Vagina (tissue), 2 donors: ENCODE measurements at regions not wholly inside any gene's neighbourhood (a gene's known extent, or its start where the extent isn't known, plus 50 kb on each side); places are given as distances from the start of the nearest gene placed in this dataset.

ENCODE experiments used
- POLR2A ChIP-seq, 2 donors: fragments of 450-650 bp; IDR thresholded peaks; one replicate each; pipeline ENCODE4 v1.6.1; 2017; ENCODE audit warnings: antibody characterized with exemption in 2 of 2, mild to moderate bottlenecking in 2 of 2, moderate library complexity in 2 of 2
- TF ChIP-seq, protein P1 (sequence below), 3 experiments: fragments of 450-650 bp in 2 of 3; fragments of 200-600 bp in 1 of 3; sonication (generic) in 1 of 3; IDR thresholded peaks; one replicate each; pipeline ENCODE4 v1.5.1; 2017 to 2019; ENCODE audit warnings: antibody characterized with exemption in 3 of 3, mild to moderate bottlenecking in 2 of 3, moderate library complexity in 2 of 3

DNA sequence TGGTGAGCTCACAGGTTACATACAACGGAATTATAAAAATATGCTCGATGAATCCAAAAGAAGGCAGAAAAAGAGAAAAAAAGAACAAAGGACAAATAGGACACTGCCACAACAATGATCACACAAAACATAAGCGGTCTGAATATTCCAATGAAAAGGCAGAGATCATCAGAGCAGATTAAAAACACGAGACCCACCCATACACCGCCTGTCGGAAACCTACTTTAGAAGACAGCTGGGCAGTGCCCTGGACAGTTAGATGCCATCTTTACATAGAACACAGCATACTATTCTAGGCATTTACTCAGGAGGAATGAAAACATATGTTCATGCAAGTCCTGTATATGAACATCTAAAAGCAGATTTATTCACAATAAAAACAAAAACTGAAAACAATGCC lies 204.1 kb downstream of the TTLL2 start:
- TF ChIP-seq, protein P1, sequence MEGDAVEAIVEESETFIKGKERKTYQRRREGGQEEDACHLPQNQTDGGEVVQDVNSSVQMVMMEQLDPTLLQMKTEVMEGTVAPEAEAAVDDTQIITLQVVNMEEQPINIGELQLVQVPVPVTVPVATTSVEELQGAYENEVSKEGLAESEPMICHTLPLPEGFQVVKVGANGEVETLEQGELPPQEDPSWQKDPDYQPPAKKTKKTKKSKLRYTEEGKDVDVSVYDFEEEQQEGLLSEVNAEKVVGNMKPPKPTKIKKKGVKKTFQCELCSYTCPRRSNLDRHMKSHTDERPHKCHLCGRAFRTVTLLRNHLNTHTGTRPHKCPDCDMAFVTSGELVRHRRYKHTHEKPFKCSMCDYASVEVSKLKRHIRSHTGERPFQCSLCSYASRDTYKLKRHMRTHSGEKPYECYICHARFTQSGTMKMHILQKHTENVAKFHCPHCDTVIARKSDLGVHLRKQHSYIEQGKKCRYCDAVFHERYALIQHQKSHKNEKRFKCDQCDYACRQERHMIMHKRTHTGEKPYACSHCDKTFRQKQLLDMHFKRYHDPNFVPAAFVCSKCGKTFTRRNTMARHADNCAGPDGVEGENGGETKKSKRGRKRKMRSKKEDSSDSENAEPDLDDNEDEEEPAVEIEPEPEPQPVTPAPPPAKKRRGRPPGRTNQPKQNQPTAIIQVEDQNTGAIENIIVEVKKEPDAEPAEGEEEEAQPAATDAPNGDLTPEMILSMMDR (IDR thresholded peaks at IDR 0.05): no peak
- no peak for TF ChIP-seq POLR2A (IDR thresholded peaks at IDR 0.05)
